ENCODE measurements at regions not wholly inside any gene's neighbourhood (a gene's known extent, or its start where the extent isn't known, plus 50 kb on each side); places are given as distances from the start of the nearest gene placed in this dataset.

DNA sequence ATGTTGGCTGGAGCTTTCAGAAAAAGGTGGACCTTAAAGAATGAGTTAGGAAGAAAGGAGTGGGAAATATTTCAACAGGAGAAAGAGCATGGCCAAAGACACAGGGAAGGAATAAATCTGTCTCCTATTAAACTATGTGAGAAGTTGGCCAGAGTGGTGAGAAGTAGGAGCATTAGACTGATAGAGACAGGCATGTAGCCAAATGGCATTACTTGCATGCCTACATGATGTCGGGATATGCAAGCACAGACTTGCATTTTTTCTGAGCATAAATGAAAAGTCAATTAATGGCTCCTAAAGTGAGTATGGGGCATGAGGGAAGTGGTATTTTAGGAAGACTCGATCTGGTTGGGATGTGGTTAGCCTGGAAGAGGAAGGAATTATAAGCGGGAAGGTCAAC lies 279.6 kb upstream of the PITX2 start:
- TF ChIP-seq EZH2 (IDR thresholded peaks at IDR 0.05; ENCODE audit: borderline replicate concordance, low read depth, low read length, severe bottlenecking), result no peak
- TF ChIP-seq, protein P1, sequence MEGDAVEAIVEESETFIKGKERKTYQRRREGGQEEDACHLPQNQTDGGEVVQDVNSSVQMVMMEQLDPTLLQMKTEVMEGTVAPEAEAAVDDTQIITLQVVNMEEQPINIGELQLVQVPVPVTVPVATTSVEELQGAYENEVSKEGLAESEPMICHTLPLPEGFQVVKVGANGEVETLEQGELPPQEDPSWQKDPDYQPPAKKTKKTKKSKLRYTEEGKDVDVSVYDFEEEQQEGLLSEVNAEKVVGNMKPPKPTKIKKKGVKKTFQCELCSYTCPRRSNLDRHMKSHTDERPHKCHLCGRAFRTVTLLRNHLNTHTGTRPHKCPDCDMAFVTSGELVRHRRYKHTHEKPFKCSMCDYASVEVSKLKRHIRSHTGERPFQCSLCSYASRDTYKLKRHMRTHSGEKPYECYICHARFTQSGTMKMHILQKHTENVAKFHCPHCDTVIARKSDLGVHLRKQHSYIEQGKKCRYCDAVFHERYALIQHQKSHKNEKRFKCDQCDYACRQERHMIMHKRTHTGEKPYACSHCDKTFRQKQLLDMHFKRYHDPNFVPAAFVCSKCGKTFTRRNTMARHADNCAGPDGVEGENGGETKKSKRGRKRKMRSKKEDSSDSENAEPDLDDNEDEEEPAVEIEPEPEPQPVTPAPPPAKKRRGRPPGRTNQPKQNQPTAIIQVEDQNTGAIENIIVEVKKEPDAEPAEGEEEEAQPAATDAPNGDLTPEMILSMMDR (IDR thresholded peaks at IDR 0.05; ENCODE audit: borderline replicate concordance, extremely low read depth, low read length, poor library complexity, severe bottlenecking), result no peak

All from DND-41 (cell line).